Mesenchymal stem cell (in vitro differentiated cells and primary cell): ENCODE measurements at regions not wholly inside any gene's neighbourhood (a gene's known extent, or its start where the extent isn't known, plus 50 kb on each side); places are given as distances from the start of the nearest gene placed in this dataset.

Experiments
- DNase-seq: peaks from one replicate; pipeline ENCODE4 v3.0.0-alpha.2; 2013
- H2AFZ ChIP-seq: one replicate; pipeline ENCODE4 v1.6.1; 2013; ENCODE audit warnings: low read depth, mild to moderate bottlenecking, control low read depth, inconsistent platforms, low read length, moderate library complexity
- H2AK5ac ChIP-seq: 2 replicates; pipeline ENCODE4 v1.6.1; 2013; ENCODE audit warnings: low read length, moderate library complexity, mild to moderate bottlenecking, inconsistent platforms; ENCODE audit not compliant: severe bottlenecking
- H2BK120ac ChIP-seq: one replicate; pipeline ENCODE4 v1.6.1; 2013; ENCODE audit warnings: low read depth, mild to moderate bottlenecking, inconsistent platforms, low read length, moderate library complexity
- H2BK12ac ChIP-seq, 2 experiments: one replicate each; pipeline ENCODE4 v1.6.1; 2013; ENCODE audit warnings: inconsistent platforms in 2 of 2, low read length in 2 of 2, mild to moderate bottlenecking in 2 of 2, moderate library complexity in 2 of 2, control low read depth in 1 of 2
- H2BK15ac ChIP-seq: one replicate; pipeline ENCODE4 v1.6.1; 2013; ENCODE audit warnings: mild to moderate bottlenecking, low read depth, inconsistent platforms; ENCODE audit not compliant: poor library complexity, severe bottlenecking
- H2BK5ac ChIP-seq: 2 replicates; pipeline ENCODE4 v1.6.1; 2013; ENCODE audit warnings: low read depth, mild to moderate bottlenecking, low read length, control low read depth, inconsistent platforms; ENCODE audit not compliant: poor library complexity, severe bottlenecking
- H3K14ac ChIP-seq, 2 experiments: one replicate each; pipeline ENCODE4 v1.6.1; 2013; ENCODE audit warnings: inconsistent platforms in 2 of 2, low read length in 2 of 2, control low read depth in 1 of 2, mild to moderate bottlenecking in 1 of 2, moderate library complexity in 1 of 2
- H3K18ac ChIP-seq, 2 experiments: one replicate each; pipeline ENCODE4 v1.6.1; 2013; ENCODE audit warnings: inconsistent platforms in 2 of 2, low read length in 2 of 2, control low read depth in 1 of 2, low read depth in 1 of 2, mild to moderate bottlenecking in 1 of 2
- H3K23ac ChIP-seq, 2 experiments: one replicate each; pipeline ENCODE4 v1.6.1; 2013; ENCODE audit warnings: inconsistent platforms in 2 of 2, low read length in 2 of 2, mild to moderate bottlenecking in 2 of 2, moderate library complexity in 2 of 2, control low read depth in 1 of 2
- H3K27ac ChIP-seq: 2 replicates; pipeline ENCODE4 v1.5.1; 2013; ENCODE audit warnings: mild to moderate bottlenecking, moderate library complexity, low read length, control low read depth, inconsistent platforms; ENCODE audit not compliant: poor library complexity, severe bottlenecking
- H3K27me3 ChIP-seq, 2 experiments: 2 replicates each; pipeline versions ENCODE4 v1.6.1 to v1.7.0; 2013; ENCODE audit warnings: low read length in 2 of 2, mild to moderate bottlenecking in 2 of 2, moderate library complexity in 2 of 2, control low read depth in 1 of 2, inconsistent platforms in 1 of 2; ENCODE audit not compliant: control insufficient read depth in 1 of 2, insufficient read depth in 1 of 2
- H3K36me3 ChIP-seq, 2 experiments: 2 replicates each; pipeline versions ENCODE4 v1.6.1 to v1.7.0; 2013; ENCODE audit warnings: low read length in 2 of 2, control low read depth in 1 of 2, inconsistent platforms in 1 of 2, low read depth in 1 of 2, mild to moderate bottlenecking in 1 of 2; ENCODE audit not compliant: insufficient read depth in 2 of 2, control insufficient read depth in 1 of 2
- H3K4ac ChIP-seq, 2 experiments: one replicate each; pipeline ENCODE4 v1.6.1; 2013; ENCODE audit warnings: inconsistent platforms in 2 of 2, low read length in 2 of 2, mild to moderate bottlenecking in 2 of 2, moderate library complexity in 2 of 2, control low read depth in 1 of 2, low read depth in 1 of 2
- H3K4me1 ChIP-seq: 2 replicates; pipeline ENCODE4 v1.6.1; 2013; ENCODE audit warnings: low read depth, low read length, control low read depth; ENCODE audit not compliant: control insufficient read depth, insufficient read depth
- H3K4me2 ChIP-seq: 2 replicates; pipeline ENCODE4 v1.6.1; 2013; ENCODE audit warnings: low read length, mild to moderate bottlenecking, inconsistent platforms; ENCODE audit not compliant: poor library complexity, severe bottlenecking
- H3K4me3 ChIP-seq, 2 experiments: 2 replicates each; pipeline versions ENCODE4 v1.5.1 to v1.7.0; 2013; ENCODE audit warnings: low read length in 2 of 2, mild to moderate bottlenecking in 2 of 2, control low read depth in 1 of 2, low read depth in 1 of 2; ENCODE audit not compliant: insufficient read depth in 1 of 2
- H3K79me1 ChIP-seq: replicated peaks from 2 replicates; pipeline ENCODE4 v1.6.1; 2013; ENCODE audit warnings: mild to moderate bottlenecking, control low read depth, low read length, inconsistent platforms; ENCODE audit not compliant: poor library complexity, severe bottlenecking
- H3K9ac ChIP-seq: 2 replicates; pipeline ENCODE4 v1.7.0; 2013; ENCODE audit warnings: mild to moderate bottlenecking, low read length, moderate library complexity
- H3K9me3 ChIP-seq: 2 replicates; pipeline ENCODE4 v1.7.0; 2013; ENCODE audit warnings: mild to moderate bottlenecking, low read length; ENCODE audit not compliant: control insufficient read depth
- H4K8ac ChIP-seq: one replicate; pipeline ENCODE4 v1.6.1; 2013; ENCODE audit warnings: inconsistent platforms, mild to moderate bottlenecking, low read length, moderate library complexity
- H4K91ac ChIP-seq: one replicate; pipeline ENCODE4 v1.6.1; 2013; ENCODE audit warnings: mild to moderate bottlenecking, low read length, inconsistent platforms
- WGBS: methylation state at CpG from one replicate; pipeline ENCODE4 v1.1.7; 2013; ENCODE audit warnings: mixed read lengths; 5-methylcytosine and 5-hydroxymethylcytosine counted together

DNA sequence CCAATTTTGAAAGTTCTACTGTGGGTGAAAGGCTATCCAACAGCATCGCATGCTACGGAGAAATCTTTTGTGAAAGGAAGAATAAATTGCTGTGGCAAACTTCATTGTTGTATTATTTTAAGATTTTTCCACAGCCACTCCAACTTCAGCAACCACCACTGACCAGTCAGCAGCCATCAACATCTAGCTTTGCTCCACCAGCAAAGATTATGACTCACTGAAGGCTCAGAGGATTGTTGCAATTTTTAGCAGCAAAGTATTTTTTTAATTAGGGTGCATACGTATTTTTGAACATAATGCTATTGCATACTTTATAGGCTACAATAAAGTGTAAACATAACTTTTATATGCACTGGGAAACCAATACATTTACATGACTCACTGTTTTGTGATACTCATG lies 493.5 kb downstream of the TFAP2A start:
- 80% methylated on average over 1 of the region's 3 CpGs for WGBS

GRCh38 chr6:9914951-9915350 lies 499.9 kb downstream of the TFAP2A start:
- Histone ChIP-seq H3K18ac (no peak overlapping the region), H3K9ac (no peak overlapping the region), H2BK5ac (no peak overlapping the region), H3K23ac (no peak overlapping the region), H3K4me3 (no peak overlapping the region), H3K9me3 (peaks cover 4% of the 10 kb centered on the region), H2BK12ac (no peak overlapping the region), H3K36me3 (no peaks in the 10 kb centered on the region), H3K4me1 (no peaks in the 10 kb centered on the region), H3K14ac (no peak overlapping the region), H4K8ac (no peak overlapping the region), H3K4ac (no peak overlapping the region), H3K27ac (no peak overlapping the region), H3K79me1 (no peaks in the 10 kb centered on the region), H4K91ac (no peak overlapping the region), H2BK120ac (no peak overlapping the region), H2AFZ (no peak overlapping the region), H2AK5ac (no peak overlapping the region), H3K27me3 (no peaks in the 10 kb centered on the region), H2BK15ac (no peak overlapping the region), H3K4me2 (no peak overlapping the region)
- no peak for DNase-seq
- 94% methylated on average over 2 of the region's 5 CpGs for WGBS

More for the DNA sequence above, 493.5 kb downstream of the TFAP2A start:
- H2AFZ ChIP-seq = no peak overlapping the region
- H3K4me3 ChIP-seq = no peak overlapping the region
- no peak overlapping the region for H2BK5ac ChIP-seq
- no peak overlapping the region for H3K27ac ChIP-seq
- no peak overlapping the region for H4K91ac ChIP-seq
- H3K23ac ChIP-seq = no peak overlapping the region
- H3K36me3 ChIP-seq = no peaks in the 10 kb centered on the region
- no peak overlapping the region for H3K14ac ChIP-seq
- H3K9ac ChIP-seq = no peak overlapping the region
- H3K79me1 ChIP-seq = no peaks in the 10 kb centered on the region
- no peaks in the 10 kb centered on the region for H3K27me3 ChIP-seq
- H2BK120ac ChIP-seq = no peak overlapping the region
- H2AK5ac ChIP-seq = no peak overlapping the region
- H3K4ac ChIP-seq = no peak overlapping the region
- no peak overlapping the region for H4K8ac ChIP-seq
- peaks cover 10% of the 10 kb centered on the region for H3K9me3 ChIP-seq
- no peak overlapping the region for H2BK15ac ChIP-seq
- no peak overlapping the region for H2BK12ac ChIP-seq
- no peaks in the 10 kb centered on the region for H3K4me1 ChIP-seq
- no peak overlapping the region for H3K18ac ChIP-seq
- H3K4me2 ChIP-seq = no peak overlapping the region
- no peak for DNase-seq

GRCh38 chr6:9901376-9901775 lies 513.5 kb downstream of the TFAP2A start:
- H3K4me1 ChIP-seq = no peaks in the 10 kb centered on the region
- H3K4ac ChIP-seq = no peak overlapping the region
- H4K91ac ChIP-seq = no peak overlapping the region
- no peak overlapping the region for H3K9ac ChIP-seq
- H3K4me2 ChIP-seq = no peak overlapping the region
- 89% methylated on average over 1 of the region's 1 CpG for WGBS
- no peak overlapping the region for H3K4me3 ChIP-seq
- no peak overlapping the region for H2AK5ac ChIP-seq
- H3K14ac ChIP-seq = no peak overlapping the region
- H2BK12ac ChIP-seq = no peak overlapping the region
- H3K36me3 ChIP-seq = no peaks in the 10 kb centered on the region
- H3K23ac ChIP-seq = no peak overlapping the region
- no peak overlapping the region for H4K8ac ChIP-seq
- no peak overlapping the region for H2BK120ac ChIP-seq
- no peaks in the 10 kb centered on the region for H3K27me3 ChIP-seq
- no peaks in the 10 kb centered on the region for H3K9me3 ChIP-seq
- H2BK5ac ChIP-seq = no peak overlapping the region
- H3K27ac ChIP-seq = no peak overlapping the region
- DNase-seq = no peak
- no peak overlapping the region for H3K18ac ChIP-seq
- no peaks in the 10 kb centered on the region for H3K79me1 ChIP-seq
- H2BK15ac ChIP-seq = no peak overlapping the region
- no peak overlapping the region for H2AFZ ChIP-seq

- no peak overlapping the region for H3K4ac ChIP-seq
- no peak overlapping the region for H2BK12ac ChIP-seq
- no peak for DNase-seq
- no peak overlapping the region for H3K4me3 ChIP-seq
- no peak overlapping the region for H4K8ac ChIP-seq
- no peak overlapping the region for H2BK5ac ChIP-seq
- 72% methylated on average over 3 of the region's 3 CpGs for WGBS
- H3K79me1 ChIP-seq = no peaks in the 10 kb centered on the region
- H2BK15ac ChIP-seq = no peak overlapping the region
- no peak overlapping the region for H3K9ac ChIP-seq
- no peak overlapping the region for H3K27ac ChIP-seq
- no peak overlapping the region for H3K14ac ChIP-seq
- no peak overlapping the region for H2AK5ac ChIP-seq
- H2AFZ ChIP-seq = no peak overlapping the region
- H3K27me3 ChIP-seq = no peaks in the 10 kb centered on the region
- H4K91ac ChIP-seq = no peak overlapping the region
- H3K18ac ChIP-seq = no peak overlapping the region
- no peaks in the 10 kb centered on the region for H3K4me1 ChIP-seq
- H2BK120ac ChIP-seq = no peak overlapping the region
- H3K9me3 ChIP-seq = peaks cover 7% of the 10 kb centered on the region
- no peak overlapping the region for H3K4me2 ChIP-seq
- no peaks in the 10 kb centered on the region for H3K36me3 ChIP-seq
- H3K23ac ChIP-seq = no peak overlapping the region
These were observed 518.1 kb downstream of the TFAP2A start for GRCh38 chr6:9896806-9897205.
